Brain microvascular endothelial cell (primary cell): ENCODE measurements at regions not wholly inside any gene's neighbourhood (a gene's known extent, or its start where the extent isn't known, plus 50 kb on each side); places are given as distances from the start of the nearest gene placed in this dataset.
"Not testable (repeated sequence)": the region's sequence is repeated elsewhere in the genome, so short reads cannot be mapped to it uniquely, and the experiment has no call there.

Experiments used
- DNase-seq: peaks from one replicate; pipeline ENCODE4 v3.0.0-alpha.2; 2020
- H3K27ac ChIP-seq: fragments of 250-450 bp; sonication (Bioruptor Pico); 2 replicates; pipeline ENCODE4 v1.5.1; 2020; ENCODE audit warnings: mild to moderate bottlenecking, moderate library complexity
- H3K27me3 ChIP-seq: fragments of 250-450 bp; sonication (Bioruptor Pico); replicated peaks from 2 replicates; pipeline ENCODE4 v1.5.1; 2020; ENCODE audit warnings: mild to moderate bottlenecking
- H3K36me3 ChIP-seq: fragments of 250-450 bp; sonication (Bioruptor Pico); replicated peaks from 2 replicates; pipeline ENCODE4 v1.5.1; 2020; ENCODE audit warnings: mild to moderate bottlenecking
- H3K4me3 ChIP-seq: 2 replicates; pipeline ENCODE4 v1.5.1; 2011; ENCODE audit warnings: low read depth, mild to moderate bottlenecking, control low read depth, low read length, moderate library complexity
- CTCF ChIP-seq: IDR thresholded peaks from 2 replicates; pipeline ENCODE4 v1.5.1; 2011; ENCODE audit warnings: low read depth, mild to moderate bottlenecking, moderate library complexity, low read length, control low read depth, inconsistent platforms; ENCODE audit errors: missing control alignments
- in situ Hi-C: cut with HindIII; loops from 2 replicates; pipeline ENCODE4 v1.10.0; 2017; ENCODE audit warnings: low sequenced_read_pairs, low pct_ligation_motif_present

GRCh38 chr5:68057191-68057590, 158.4 kb upstream of the PIK3R1 start:
- TF ChIP-seq CTCF, result no peak
- H3K36me3 ChIP-seq, result no peaks in the 10 kb centered on the region
- no peak overlapping the region for H3K27ac ChIP-seq
- H3K27me3 ChIP-seq, result no peaks in the 10 kb centered on the region
- no peak for DNase-seq
- in situ Hi-C loops, result no loop called here
- no peak overlapping the region for H3K4me3 ChIP-seq

DNA sequence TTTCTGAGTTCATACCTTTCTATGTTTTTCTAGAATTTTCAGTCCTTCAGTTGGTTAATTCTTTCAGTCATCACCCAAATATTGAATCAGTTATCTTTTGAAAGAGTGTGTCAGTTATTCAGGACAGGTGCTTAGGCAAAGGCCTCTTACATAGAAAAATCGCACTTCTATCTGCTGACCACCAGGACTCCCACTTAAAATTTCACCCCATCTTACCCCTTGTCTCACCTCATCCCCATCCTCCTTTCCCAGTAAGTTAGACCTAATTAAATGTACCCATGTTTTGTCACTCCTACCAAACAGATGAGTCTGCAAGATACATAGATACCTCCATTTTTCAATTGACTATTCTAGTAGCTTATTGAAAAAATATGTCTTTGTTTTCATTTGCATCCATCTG, 159.9 kb upstream of the PIK3R1 start:
- Histone ChIP-seq H3K36me3 (no peaks in the 10 kb centered on the region), H3K27ac (no peak overlapping the region), H3K27me3 (no peaks in the 10 kb centered on the region), H3K4me3 (no peak overlapping the region)
- peak; percentile 30 for TF ChIP-seq CTCF
- no peak for DNase-seq
- in situ Hi-C loops, result no loop called here

- in situ Hi-C loops, result no loop called here
- no peak overlapping the region for H3K4me3 ChIP-seq
- H3K36me3 ChIP-seq, result no peaks in the 10 kb centered on the region
- H3K27ac ChIP-seq, result no peak overlapping the region
- H3K27me3 ChIP-seq, result no peaks in the 10 kb centered on the region
- no peak for TF ChIP-seq CTCF
- DNase-seq, result no peak
Measured at GRCh38 chr5:68054638-68055037, 160.9 kb upstream of the PIK3R1 start.

DNA sequence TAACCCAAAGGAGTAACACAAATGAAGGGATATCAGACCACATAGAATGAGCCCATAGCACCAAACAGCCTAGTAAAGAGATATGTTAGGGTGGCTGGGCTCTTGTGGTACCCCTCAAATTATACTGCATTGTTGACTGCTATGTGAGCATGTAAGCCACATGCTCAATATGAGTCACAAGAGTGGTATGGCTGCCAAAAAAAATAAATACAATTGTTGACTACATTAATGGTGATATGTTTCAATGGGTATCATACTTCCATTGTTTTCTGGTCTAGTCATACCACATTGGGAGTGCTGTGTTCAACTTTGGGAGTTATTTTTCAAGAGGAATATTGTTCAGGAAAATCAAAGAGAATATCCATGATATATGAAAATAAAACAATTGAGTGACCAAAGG, 162.4 kb upstream of the PIK3R1 start:
- in situ Hi-C loops, result no loop called here

GRCh38 chr5:68049053-68049713, 166.4 kb upstream of the PIK3R1 start:
- in situ Hi-C loops, result no loop called here
- Histone ChIP-seq H3K4me3 (no peak overlapping the region), H3K27ac (no peak overlapping the region), H3K27me3 (no peaks in the 10 kb centered on the region), H3K36me3 (no peaks in the 10 kb centered on the region)
- TF ChIP-seq CTCF, result no peak
- DNase-seq, result no peak

More for the DNA sequence above, 162.4 kb upstream of the PIK3R1 start:
- no peaks in the 10 kb centered on the region for H3K27me3 ChIP-seq
- TF ChIP-seq CTCF, result no peak
- H3K4me3 ChIP-seq, result no peak overlapping the region
- no peaks in the 10 kb centered on the region for H3K36me3 ChIP-seq
- no peak overlapping the region for H3K27ac ChIP-seq
- DNase-seq, result no peak

DNA sequence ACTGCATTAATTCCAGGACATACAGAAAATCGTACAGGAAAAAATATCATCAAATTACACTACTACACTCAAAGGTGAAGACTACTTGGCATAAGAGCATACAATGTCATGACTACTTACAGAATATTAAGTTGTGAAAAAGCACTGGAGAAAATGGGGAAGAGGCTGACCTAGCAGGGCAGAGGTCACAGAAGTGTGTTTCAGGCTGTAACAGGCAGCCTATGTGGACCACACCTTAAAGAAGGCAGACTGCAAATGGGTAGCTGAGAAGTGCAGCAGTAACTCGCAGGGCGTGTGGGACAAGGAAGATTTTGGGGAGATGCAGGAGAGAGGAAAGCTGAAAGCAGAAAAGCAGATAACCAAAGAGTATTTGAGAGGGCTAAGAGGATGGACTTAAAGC, 167.0 kb upstream of the PIK3R1 start:
- no peak for DNase-seq
- H3K27me3 ChIP-seq, result no peaks in the 10 kb centered on the region
- H3K27ac ChIP-seq, result no peak overlapping the region
- H3K36me3 ChIP-seq, result no peaks in the 10 kb centered on the region
- TF ChIP-seq CTCF, result no peak
- in situ Hi-C loops, result no loop called here
- H3K4me3 ChIP-seq, result no peak overlapping the region

DNA sequence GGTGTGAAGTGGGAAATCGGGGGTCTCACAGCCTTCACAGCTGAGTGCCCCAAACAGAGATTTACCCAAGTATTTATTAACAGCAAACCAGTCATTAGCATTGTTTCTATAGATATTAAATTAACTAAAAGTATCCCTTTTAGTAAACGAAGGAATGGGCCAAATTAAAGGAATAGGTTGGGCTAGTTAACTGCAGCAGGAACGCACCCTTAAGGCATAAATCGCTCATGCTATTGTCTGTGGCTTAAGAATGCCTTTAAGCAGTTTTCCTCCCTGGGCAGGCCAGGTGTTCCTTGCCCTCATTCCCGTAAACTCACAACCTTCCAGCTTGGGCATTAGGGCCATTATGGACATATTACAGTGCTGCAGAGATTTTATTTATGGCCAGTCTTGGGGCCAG, 167.5 kb upstream of the PIK3R1 start:
- H3K27ac ChIP-seq, in situ Hi-C loops, H3K4me3 ChIP-seq, H3K36me3 ChIP-seq, DNase-seq, H3K27me3 ChIP-seq: not testable (repeated sequence)
